Trophoblast cell (in vitro differentiated cells and primary cell): ENCODE measurements at regions not wholly inside any gene's neighbourhood (a gene's known extent, or its start where the extent isn't known, plus 50 kb on each side); places are given as distances from the start of the nearest gene placed in this dataset.
A peak's percentile ranks its signal among the peaks of the same experiment; 100 is the strongest.

Experiments used
- DNase-seq, 2 donors: peaks; one replicate each; pipeline ENCODE4 v3.0.0-alpha.2; 2016
- H2AFZ ChIP-seq: 2 replicates; pipeline ENCODE4 v1.6.1; 2013; ENCODE audit warnings: low read length, moderate library complexity, mild to moderate bottlenecking; ENCODE audit not compliant: insufficient read depth, poor library complexity
- H2AK5ac ChIP-seq: 2 replicates; pipeline ENCODE4 v1.6.1; 2013; ENCODE audit warnings: mild to moderate bottlenecking, low read length
- H2BK120ac ChIP-seq: 2 replicates; pipeline ENCODE4 v1.6.1; 2013; ENCODE audit warnings: low read length, mild to moderate bottlenecking, moderate library complexity; ENCODE audit not compliant: insufficient read depth, poor library complexity
- H2BK12ac ChIP-seq: 2 replicates; pipeline ENCODE4 v1.6.1; 2013; ENCODE audit warnings: mild to moderate bottlenecking, low read length, moderate library complexity
- H2BK5ac ChIP-seq: 2 replicates; pipeline ENCODE4 v1.6.1; 2013; ENCODE audit warnings: low read length, low read depth, moderate library complexity, mild to moderate bottlenecking; ENCODE audit not compliant: poor library complexity
- H3K14ac ChIP-seq: 2 replicates; pipeline ENCODE4 v1.6.1; 2013; ENCODE audit warnings: mild to moderate bottlenecking, low read length
- H3K18ac ChIP-seq: 2 replicates; pipeline ENCODE4 v1.6.1; 2013; ENCODE audit warnings: mild to moderate bottlenecking, low read length
- H3K23ac ChIP-seq: 2 replicates; pipeline ENCODE4 v1.6.1; 2013; ENCODE audit warnings: low read length
- H3K27ac ChIP-seq: 2 replicates; pipeline ENCODE4 v1.5.1; 2013; ENCODE audit warnings: low read depth, mild to moderate bottlenecking, inconsistent platforms, low read length, moderate library complexity
- H3K27me3 ChIP-seq: 2 replicates; pipeline ENCODE4 v1.6.1; 2013; ENCODE audit warnings: inconsistent platforms, mild to moderate bottlenecking, low read length, moderate library complexity; ENCODE audit not compliant: insufficient read depth
- H3K36me3 ChIP-seq, 2 experiments: 1 replicate in 1 of 2; 2 replicates in 1 of 2; pipeline ENCODE4 v1.6.1; 2013; ENCODE audit warnings: low read length in 2 of 2, mild to moderate bottlenecking in 2 of 2, moderate library complexity in 1 of 2; ENCODE audit not compliant: insufficient read depth in 2 of 2, control insufficient read depth in 1 of 2
- H3K4ac ChIP-seq: 2 replicates; pipeline ENCODE4 v1.6.1; 2013; ENCODE audit warnings: low read depth, mild to moderate bottlenecking, low read length, moderate library complexity
- H3K4me1 ChIP-seq, 2 experiments: 1 replicate in 1 of 2; 2 replicates in 1 of 2; pipeline ENCODE4 v1.6.1; 2013; ENCODE audit warnings: low read length in 2 of 2, mild to moderate bottlenecking in 2 of 2, moderate library complexity in 1 of 2; ENCODE audit not compliant: insufficient read depth in 2 of 2, control insufficient read depth in 1 of 2
- H3K4me2 ChIP-seq: 2 replicates; pipeline ENCODE4 v1.6.1; 2013; ENCODE audit warnings: inconsistent platforms, mild to moderate bottlenecking, low read length, moderate library complexity
- H3K4me3 ChIP-seq: 2 replicates; pipeline ENCODE4 v1.5.1; 2013; ENCODE audit warnings: mild to moderate bottlenecking, low read depth, low read length, inconsistent platforms
- H3K79me1 ChIP-seq: one replicate; pipeline ENCODE4 v1.6.1; 2013; ENCODE audit warnings: low read length
- H3K79me2 ChIP-seq: 2 replicates; pipeline ENCODE4 v1.6.1; 2013; ENCODE audit warnings: low read length, mild to moderate bottlenecking; ENCODE audit not compliant: control insufficient read depth, insufficient read depth, poor library complexity
- H3K9ac ChIP-seq: 2 replicates; pipeline ENCODE4 v1.6.1; 2013; ENCODE audit warnings: mild to moderate bottlenecking, low read length
- H3K9me3 ChIP-seq: 2 replicates; pipeline ENCODE4 v1.6.1; 2013; ENCODE audit warnings: low read depth, mild to moderate bottlenecking, control low read depth, inconsistent platforms, low read length; ENCODE audit not compliant: insufficient read depth
- H4K12ac ChIP-seq: 2 replicates; pipeline ENCODE4 v1.6.1; 2013; ENCODE audit warnings: low read depth, mild to moderate bottlenecking, low read length, moderate library complexity
- H4K8ac ChIP-seq: 2 replicates; pipeline ENCODE4 v1.6.1; 2013; ENCODE audit warnings: low read depth, mild to moderate bottlenecking, low read length, moderate library complexity
- H4K91ac ChIP-seq: one replicate; pipeline ENCODE4 v1.6.1; 2013; ENCODE audit warnings: low read depth, mild to moderate bottlenecking, low read length, moderate library complexity
- WGBS: extraction: QIAGEN DNeasy Blood & Tissue Kit; methylation state at CpG from one replicate; pipeline ENCODE4 v1.1.7; 2013; ENCODE audit warnings: missing lambda C conversion rate; ENCODE audit not compliant: insufficient read length, insufficient coverage; ENCODE audit errors: extremely low coverage; 5-methylcytosine and 5-hydroxymethylcytosine counted together

DNA sequence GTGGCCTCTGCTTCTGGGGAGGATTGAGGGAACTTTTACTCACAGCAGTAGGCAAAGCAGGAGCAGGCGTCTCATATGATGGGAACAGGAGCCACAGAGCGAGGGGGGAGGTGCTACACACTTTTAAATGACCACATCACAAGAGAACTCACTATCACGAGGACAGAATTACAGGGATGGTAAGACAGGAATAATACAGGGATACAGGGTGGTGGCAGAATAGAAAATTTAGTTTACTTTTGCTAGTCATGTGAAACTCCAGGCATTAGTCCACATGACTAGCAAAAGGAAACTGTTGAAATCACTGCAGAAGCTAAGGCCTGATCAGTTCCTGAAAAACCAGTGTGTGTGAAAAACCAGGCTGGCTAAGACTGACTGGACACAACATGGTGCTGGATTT, 382.4 kb downstream of the NNT start:
- no peak for DNase-seq
- H3K14ac ChIP-seq, result no peak overlapping the region
- H3K23ac ChIP-seq, result no peak overlapping the region
- no peak overlapping the region for H2AFZ ChIP-seq
- H3K36me3 ChIP-seq, result no peaks in the 10 kb centered on the region
- no peak overlapping the region for H3K4ac ChIP-seq
- no peak overlapping the region for H2BK5ac ChIP-seq
- H3K9ac ChIP-seq, result no peak overlapping the region
- no peak overlapping the region for H3K27ac ChIP-seq
- H3K9me3 ChIP-seq, result peaks cover 4% of the 10 kb centered on the region
- H3K18ac ChIP-seq, result no peak overlapping the region
- no peaks in the 10 kb centered on the region for H3K79me1 ChIP-seq
- H2BK12ac ChIP-seq, result no peak overlapping the region
- no CpG with 5 or more reads among the region's 3 CpGs for WGBS
- H2BK120ac ChIP-seq, result no peak overlapping the region
- no peaks in the 10 kb centered on the region for H3K27me3 ChIP-seq
- no peak overlapping the region for H3K4me2 ChIP-seq
- no peak overlapping the region for H3K4me3 ChIP-seq
- no peaks in the 10 kb centered on the region for H3K79me2 ChIP-seq
- no peak overlapping the region for H4K91ac ChIP-seq
- H3K4me1 ChIP-seq, result no peaks in the 10 kb centered on the region
- H4K12ac ChIP-seq, result no peak overlapping the region
- no peak overlapping the region for H2AK5ac ChIP-seq
- no peak overlapping the region for H4K8ac ChIP-seq

DNA sequence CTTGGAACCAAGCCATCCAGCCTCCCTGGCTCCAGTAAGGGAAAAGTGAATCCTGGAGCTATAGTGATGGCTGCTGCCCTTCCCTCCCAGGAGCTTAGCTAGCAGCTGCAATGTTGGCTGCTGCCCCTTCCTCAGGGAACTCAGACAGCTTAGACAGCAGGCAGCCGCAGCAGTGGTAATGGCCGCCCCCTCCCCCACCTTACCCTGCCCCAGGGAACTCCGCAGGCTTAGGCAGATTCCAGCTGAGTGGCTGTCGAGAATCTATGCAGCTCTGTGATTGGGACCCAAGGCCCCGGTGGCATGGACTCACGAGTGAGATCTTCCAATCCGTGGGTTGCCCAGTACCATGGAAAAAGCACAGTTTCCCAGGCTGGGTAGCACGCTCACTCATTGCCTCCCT, 378.6 kb downstream of the NNT start:
- no peak overlapping the region for H2BK5ac ChIP-seq
- no peak for DNase-seq
- H4K91ac ChIP-seq, result no peak overlapping the region
- H3K79me1 ChIP-seq, result no peaks in the 10 kb centered on the region
- H3K4me1 ChIP-seq, result no peaks in the 10 kb centered on the region
- no CpG with 5 or more reads among the region's 8 CpGs for WGBS
- no peak overlapping the region for H3K4me2 ChIP-seq
- no peak overlapping the region for H2BK12ac ChIP-seq
- no peak overlapping the region for H4K12ac ChIP-seq
- H3K36me3 ChIP-seq, result no peaks in the 10 kb centered on the region
- H2AK5ac ChIP-seq, result no peak overlapping the region
- no peak overlapping the region for H3K23ac ChIP-seq
- no peaks in the 10 kb centered on the region for H3K79me2 ChIP-seq
- no peak overlapping the region for H3K4ac ChIP-seq
- no peak overlapping the region for H3K14ac ChIP-seq
- no peak overlapping the region for H3K9ac ChIP-seq
- no peak overlapping the region for H3K27ac ChIP-seq
- H3K9me3 ChIP-seq, result peaks cover 4% of the 10 kb centered on the region
- no peak overlapping the region for H2BK120ac ChIP-seq
- no peak overlapping the region for H2AFZ ChIP-seq
- no peak overlapping the region for H3K4me3 ChIP-seq
- H4K8ac ChIP-seq, result no peak overlapping the region
- H3K27me3 ChIP-seq, result no peaks in the 10 kb centered on the region
- H3K18ac ChIP-seq, result no peak overlapping the region

DNA sequence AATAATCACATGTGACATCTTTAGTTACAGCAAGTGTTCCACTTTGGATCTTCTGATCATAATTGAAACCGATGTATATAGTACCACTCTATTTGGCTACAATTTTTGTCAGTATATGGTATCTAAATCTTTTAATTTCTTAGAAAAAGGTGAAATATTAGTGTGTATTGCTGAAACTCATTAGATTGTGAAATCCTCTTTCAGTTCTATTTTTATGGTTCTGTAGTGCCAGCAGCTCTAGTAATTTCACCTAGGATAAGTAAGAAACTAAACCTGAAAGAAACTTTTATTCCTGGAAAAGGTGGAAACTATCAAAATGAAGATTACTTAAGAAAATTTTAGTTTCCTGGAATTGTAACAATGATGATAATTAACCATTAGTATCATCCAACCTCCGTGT, 370.9 kb downstream of the NNT start:
- Histone ChIP-seq H2BK12ac (no peak overlapping the region), H4K12ac (no peak overlapping the region), H3K18ac (no peak overlapping the region), H3K79me1 (no peaks in the 10 kb centered on the region), H3K27me3 (no peaks in the 10 kb centered on the region), H3K23ac (no peak overlapping the region), H3K4ac (no peak overlapping the region), H3K79me2 (no peaks in the 10 kb centered on the region), H3K9ac (no peak overlapping the region), H4K91ac (no peak overlapping the region), H2BK5ac (no peak overlapping the region), H3K14ac (no peak overlapping the region), H2BK120ac (no peak overlapping the region), H2AFZ (no peak overlapping the region), H2AK5ac (no peak overlapping the region), H3K4me1 (no peaks in the 10 kb centered on the region), H3K27ac (no peak overlapping the region), H3K4me2 (no peak overlapping the region), H3K4me3 (no peak overlapping the region), H4K8ac (no peak overlapping the region), H3K36me3 (no peaks in the 10 kb centered on the region), H3K9me3 (no peaks in the 10 kb centered on the region)
- no CpG with 5 or more reads among the region's 2 CpGs for WGBS
- no peak for DNase-seq

DNA sequence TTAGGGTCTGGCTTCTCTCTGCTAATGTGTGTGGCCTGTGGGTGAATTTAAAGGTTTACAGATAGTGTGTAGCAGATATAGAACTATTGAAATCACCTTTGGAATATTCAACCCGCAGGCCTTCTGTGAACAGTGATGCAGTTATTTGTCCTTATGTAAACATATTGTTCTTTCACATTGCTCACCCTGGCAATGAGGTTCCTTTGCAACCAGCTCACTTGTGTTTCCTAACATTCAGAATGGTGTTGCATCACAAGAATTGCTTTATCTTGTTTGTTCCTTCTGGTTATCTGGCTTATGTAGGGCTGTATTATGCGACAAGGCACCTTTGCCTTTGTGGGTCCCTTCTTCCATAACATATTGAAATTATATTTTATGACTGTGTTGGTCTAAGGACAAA, 370.3 kb downstream of the NNT start:
- Histone ChIP-seq H3K27ac (no peak overlapping the region), H3K9ac (no peak overlapping the region), H3K36me3 (no peaks in the 10 kb centered on the region), H3K4me3 (no peak overlapping the region), H2BK12ac (no peak overlapping the region), H2BK5ac (no peak overlapping the region), H2BK120ac (no peak overlapping the region), H3K79me2 (no peaks in the 10 kb centered on the region), H2AFZ (no peak overlapping the region), H3K18ac (no peak overlapping the region), H3K23ac (no peak overlapping the region), H3K79me1 (no peaks in the 10 kb centered on the region), H3K14ac (no peak overlapping the region), H4K8ac (no peak overlapping the region), H3K4me1 (no peaks in the 10 kb centered on the region), H4K91ac (no peak overlapping the region), H3K4me2 (no peak overlapping the region), H4K12ac (no peak overlapping the region), H3K9me3 (no peaks in the 10 kb centered on the region), H2AK5ac (no peak overlapping the region), H3K4ac (no peak overlapping the region), H3K27me3 (no peaks in the 10 kb centered on the region)
- peak; percentile 66 to 92 for DNase-seq
- no CpG with 5 or more reads among the region's 2 CpGs for WGBS
